Transverse colon (tissue), 4 donors: ENCODE measurements at regions not wholly inside any gene's neighbourhood (a gene's known extent, or its start where the extent isn't known, plus 50 kb on each side); places are given as distances from the start of the nearest gene placed in this dataset.

Experiments
- DNase-seq: peaks from one replicate; pipeline ENCODE4 v3.0.0-alpha.2; 2019
- H3K27ac ChIP-seq, 4 donors: fragments of 200-600 bp; sonication (generic); 2 replicates each; pipeline ENCODE4 v1.5.1; 2016 to 2018; ENCODE audit warnings: inconsistent platforms in 4 of 4
- H3K27me3 ChIP-seq: fragments of 200-600 bp; sonication (generic); 2 replicates; pipeline ENCODE4 v1.5.1; 2017; ENCODE audit warnings: inconsistent platforms
- H3K36me3 ChIP-seq, 4 donors: fragments of 200-600 bp; sonication (generic); 2 replicates each; pipeline ENCODE4 v1.5.1; 2017 to 2019; ENCODE audit warnings: inconsistent platforms in 4 of 4
- H3K4me1 ChIP-seq, 4 donors: fragments of 200-600 bp; sonication (generic); 2 replicates each; pipeline ENCODE4 v1.5.1; 2017 to 2020; ENCODE audit warnings: inconsistent platforms in 4 of 4
- H3K4me3 ChIP-seq, 4 donors: fragments of 200-600 bp; sonication (generic); 1 replicate in 1 of 4; 2 replicates in 3 of 4; pipeline versions ENCODE4 v1.5.1 to v1.6.1; 2017 to 2019; ENCODE audit warnings: inconsistent platforms in 4 of 4
- H3K9me3 ChIP-seq, 2 donors: fragments of 200-600 bp; sonication (generic); 2 replicates each; pipeline ENCODE4 v1.5.1; 2017 to 2019; ENCODE audit warnings: inconsistent platforms in 2 of 2
- CTCF ChIP-seq, 5 experiments: fragments of 200-600 bp in 3 of 5; fragments of 450-650 bp in 2 of 5; sonication (generic) in 3 of 5; IDR thresholded peaks; 1 replicate in 2 of 5; 2 replicates in 3 of 5; pipeline ENCODE4 v1.5.1; 2016 to 2017; ENCODE audit warnings: antibody characterized with exemption in 5 of 5, inconsistent platforms in 3 of 5, mild to moderate bottlenecking in 2 of 5, moderate library complexity in 1 of 5
- EP300 ChIP-seq: sonication (generic); formaldehyde crosslinking; IDR thresholded peaks from one replicate; pipeline ENCODE4 v1.6.1; 2017; ENCODE audit warnings: antibody characterized with exemption, low read depth
- POLR2A ChIP-seq: fragments of 450-650 bp; IDR thresholded peaks from one replicate; pipeline ENCODE4 v1.6.1; 2016; ENCODE audit warnings: antibody characterized with exemption, mild to moderate bottlenecking, moderate library complexity
- POLR2AphosphoS5 ChIP-seq, 3 donors: sonication (generic); formaldehyde crosslinking; IDR thresholded peaks; one replicate each; pipeline ENCODE4 v1.6.1; 2016; ENCODE audit warnings: antibody characterized with exemption in 3 of 3
- WGBS, 2 donors: methylation state at CpG; one replicate each; pipeline ENCODE4 v1.1.5; 2018; ENCODE audit warnings: low coverage in 1 of 2; 5-methylcytosine and 5-hydroxymethylcytosine counted together
- in situ Hi-C, 4 donors: fragments of 200-750 bp; cut with MboI; loops; one replicate each; pipeline versions ENCODE4 v1.15.0 to v1.15.1; 2017; ENCODE audit warnings: low sequenced_read_pairs in 3 of 4, low pct_ligation_motif_present in 1 of 4, low pct_unique_long_range_greater_than_20kb in 1 of 4
- intact Hi-C: fragments of 100-400 bp; cut with DNase I; formaldehyde crosslinking; loops from one replicate; pipeline ENCODE4 v1.15.1; 2023; ENCODE audit warnings: low total_unique reads

GRCh38 chr6:15880262-15880973 lies 217.6 kb upstream of the DTNBP1 start:
- 66 to 100% methylated on average over 2 to 4 of the region's 4 CpGs for WGBS, 2 donors
- Histone ChIP-seq H3K4me1 (peaks cover 0 to 14% (median 9%) of the 10 kb centered on the region in 4 donors), H3K9me3 (no peaks in the 10 kb centered on the region), H3K27me3 (no peaks in the 10 kb centered on the region), H3K4me3 (no peak overlapping the region), H3K36me3 (no peaks in the 10 kb centered on the region), H3K27ac (peak overlapping the region in 3 of 4 donors; percentile 33 to 50 (median 34))
- TF ChIP-seq POLR2A (no peak), EP300 (no peak), POLR2AphosphoS5 (IDR thresholded peaks at IDR 0.05) (no peak), CTCF (IDR thresholded peaks at IDR 0.05) (no peak)
- in situ Hi-C loops (no loop called here), intact Hi-C loops (no loop called here)
- DNase-seq: no peak

- intact Hi-C loops (no loop called here), in situ Hi-C loops (no loop called here)
- Histone ChIP-seq H3K4me1 (peaks cover 0 to 14% (median 9%) of the 10 kb centered on the region in 4 donors), H3K27ac (peak overlapping the region in 3 of 4 donors; percentile 33 to 50 (median 34)), H3K9me3 (no peaks in the 10 kb centered on the region), H3K4me3 (no peak overlapping the region), H3K36me3 (no peaks in the 10 kb centered on the region), H3K27me3 (no peaks in the 10 kb centered on the region)
- peak; percentile 66 for DNase-seq
- TF ChIP-seq POLR2A (no peak), CTCF (IDR thresholded peaks at IDR 0.05) (no peak), POLR2AphosphoS5 (IDR thresholded peaks at IDR 0.05) (peak in 2 of 3 donors; percentile 18 to 33)
- 19 to 20% methylated on average over 10 to 12 of the region's 12 CpGs for WGBS, 2 donors
Observed at GRCh38 chr6:15879371-15880261, 216.8 kb upstream of the DTNBP1 start.

GRCh38 chr6:15877231-15877630 lies 214.4 kb upstream of the DTNBP1 start:
- intact Hi-C loops: no loop called here
- 67 to 93% methylated on average over 1 to 2 of the region's 2 CpGs for WGBS, 2 donors
- Histone ChIP-seq H3K27ac (no peak overlapping the region), H3K9me3 (no peaks in the 10 kb centered on the region), H3K4me3 (no peak overlapping the region), H3K4me1 (peaks cover 0 to 15% (median 9%) of the 10 kb centered on the region in 4 donors), H3K36me3 (no peaks in the 10 kb centered on the region), H3K27me3 (no peaks in the 10 kb centered on the region)
- no peak for DNase-seq
- TF ChIP-seq POLR2AphosphoS5 (IDR thresholded peaks at IDR 0.05) (no peak), EP300 (no peak), CTCF (IDR thresholded peaks at IDR 0.05) (no peak), POLR2A (no peak)
- in situ Hi-C loops: no loop called here

- WGBS, 2 donors: 48 to 57% methylated on average over 3 of the region's 3 CpGs
- Histone ChIP-seq H3K36me3 (no peaks in the 10 kb centered on the region), H3K4me1 (peaks cover 0 to 18% (median 9%) of the 10 kb centered on the region in 4 donors), H3K9me3 (no peaks in the 10 kb centered on the region), H3K27ac (no peak overlapping the region), H3K27me3 (no peaks in the 10 kb centered on the region), H3K4me3 (no peak overlapping the region)
- TF ChIP-seq POLR2AphosphoS5 (IDR thresholded peaks at IDR 0.05): no peak
- no peak for TF ChIP-seq POLR2A
- no peak for TF ChIP-seq EP300
- TF ChIP-seq CTCF (IDR thresholded peaks at IDR 0.05): no peak
- in situ Hi-C loops (no loop called here), intact Hi-C loops (no loop called here)
- no peak for DNase-seq
Observed at GRCh38 chr6:15876406-15876805, 213.6 kb upstream of the DTNBP1 start.
